ENCODE measurements at regions not wholly inside any gene's neighbourhood (a gene's known extent, or its start where the extent isn't known, plus 50 kb on each side); places are given as distances from the start of the nearest gene placed in this dataset.
"Not testable (repeated sequence)": the region's sequence is repeated elsewhere in the genome, so short reads cannot be mapped to it uniquely, and the experiment has no call there.

DNA sequence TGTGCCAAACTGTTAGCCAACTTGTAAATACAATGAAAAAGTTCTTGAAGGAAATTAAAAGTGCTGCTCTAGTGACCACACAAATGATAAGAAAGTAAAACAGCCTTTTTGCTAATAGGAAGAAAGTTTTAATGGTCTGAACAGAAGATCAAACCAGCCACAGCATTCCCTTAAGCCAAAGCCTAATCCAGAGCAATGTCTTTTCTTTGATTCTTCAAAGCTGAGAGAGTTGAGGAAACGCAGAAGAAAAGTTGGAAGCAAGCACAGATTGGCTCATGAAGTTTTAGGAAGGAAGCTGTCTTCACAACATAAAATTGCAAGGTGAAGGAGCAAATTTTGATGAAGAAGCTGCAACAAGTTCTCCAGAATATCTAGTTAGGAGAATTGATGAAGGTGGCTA is 213.8 kb downstream of the ATXN7L3B start:
- no peak overlapping the region for H3K27ac ChIP-seq
- H3K4me3 ChIP-seq: no peak overlapping the region
- TF ChIP-seq, protein P1, sequence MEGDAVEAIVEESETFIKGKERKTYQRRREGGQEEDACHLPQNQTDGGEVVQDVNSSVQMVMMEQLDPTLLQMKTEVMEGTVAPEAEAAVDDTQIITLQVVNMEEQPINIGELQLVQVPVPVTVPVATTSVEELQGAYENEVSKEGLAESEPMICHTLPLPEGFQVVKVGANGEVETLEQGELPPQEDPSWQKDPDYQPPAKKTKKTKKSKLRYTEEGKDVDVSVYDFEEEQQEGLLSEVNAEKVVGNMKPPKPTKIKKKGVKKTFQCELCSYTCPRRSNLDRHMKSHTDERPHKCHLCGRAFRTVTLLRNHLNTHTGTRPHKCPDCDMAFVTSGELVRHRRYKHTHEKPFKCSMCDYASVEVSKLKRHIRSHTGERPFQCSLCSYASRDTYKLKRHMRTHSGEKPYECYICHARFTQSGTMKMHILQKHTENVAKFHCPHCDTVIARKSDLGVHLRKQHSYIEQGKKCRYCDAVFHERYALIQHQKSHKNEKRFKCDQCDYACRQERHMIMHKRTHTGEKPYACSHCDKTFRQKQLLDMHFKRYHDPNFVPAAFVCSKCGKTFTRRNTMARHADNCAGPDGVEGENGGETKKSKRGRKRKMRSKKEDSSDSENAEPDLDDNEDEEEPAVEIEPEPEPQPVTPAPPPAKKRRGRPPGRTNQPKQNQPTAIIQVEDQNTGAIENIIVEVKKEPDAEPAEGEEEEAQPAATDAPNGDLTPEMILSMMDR (IDR thresholded peaks at IDR 0.05): no peak
- no peak for DNase-seq (ENCODE audit: low spot score)

DNA sequence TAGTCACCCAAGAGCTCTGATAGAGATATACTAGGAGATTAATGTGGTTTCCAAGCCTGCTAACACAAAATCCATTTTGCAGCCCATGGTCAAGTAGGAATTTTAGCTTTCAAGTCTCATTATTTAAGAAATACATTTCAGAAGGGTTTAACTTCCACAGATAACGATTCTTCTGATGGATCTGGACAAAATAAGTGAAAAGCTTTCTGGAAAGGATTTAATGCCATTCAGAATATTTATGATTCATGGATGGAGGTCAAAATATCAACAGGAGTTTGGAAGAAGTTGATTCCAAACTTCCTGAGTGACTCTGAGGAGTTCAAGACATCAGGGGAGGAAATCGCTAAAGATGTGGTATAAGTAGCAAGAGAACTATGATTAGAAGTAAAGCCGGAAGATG is 214.6 kb downstream of the ATXN7L3B start:
- Histone ChIP-seq H3K27ac (no peak overlapping the region), H3K4me3 (no peak overlapping the region)
- TF ChIP-seq, protein P1 (IDR thresholded peaks at IDR 0.05): no peak
- DNase-seq (ENCODE audit: low spot score): no peak

DNA sequence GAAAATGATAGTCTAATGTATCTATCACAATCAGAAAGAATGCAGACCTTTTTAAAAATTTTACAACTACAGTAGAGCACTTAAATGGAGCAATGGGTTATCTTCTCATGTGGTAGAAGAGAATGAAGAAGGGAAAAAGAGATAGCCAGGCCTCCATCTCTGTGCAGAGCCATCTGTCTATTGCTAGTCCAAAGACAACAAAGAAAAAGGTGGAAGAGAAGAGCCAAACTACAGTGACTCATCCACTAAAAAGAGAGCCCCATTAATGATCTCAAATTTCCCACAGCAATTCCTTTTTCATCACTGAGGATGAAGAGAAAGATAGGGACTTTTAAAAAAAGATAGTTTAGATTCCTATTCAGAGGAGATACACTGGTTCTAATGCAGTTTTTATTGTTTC is 232.9 kb downstream of the ATXN7L3B start:
- Histone ChIP-seq H3K4me3 (no peak overlapping the region), H3K27ac (no peak overlapping the region)
- TF ChIP-seq, protein P1 (IDR thresholded peaks at IDR 0.05): no peak
- no peak for DNase-seq (ENCODE audit: low spot score)

DNA sequence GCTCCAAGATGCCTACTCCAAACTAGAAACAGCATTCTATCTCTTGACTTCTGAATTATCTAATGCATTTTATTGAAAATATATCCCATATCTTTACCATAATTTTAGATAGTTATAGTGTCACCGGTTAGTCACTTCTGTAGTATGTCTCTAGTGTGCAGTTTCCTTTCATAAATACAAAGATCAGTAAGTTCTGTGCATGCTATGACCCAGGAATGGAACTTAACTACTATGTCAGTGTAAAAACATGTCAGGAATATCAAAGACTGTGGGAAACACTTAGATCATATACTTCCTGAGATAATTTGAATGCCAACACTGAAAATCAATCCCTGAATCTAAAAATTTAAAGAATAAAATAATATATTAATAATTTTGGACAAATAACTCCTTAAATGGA is 237.6 kb downstream of the ATXN7L3B start:
- no peak overlapping the region for H3K27ac ChIP-seq
- H3K4me3 ChIP-seq: no peak overlapping the region
- TF ChIP-seq, protein P1 (IDR thresholded peaks at IDR 0.05): no peak
- no peak for DNase-seq (ENCODE audit: low spot score)

DNA sequence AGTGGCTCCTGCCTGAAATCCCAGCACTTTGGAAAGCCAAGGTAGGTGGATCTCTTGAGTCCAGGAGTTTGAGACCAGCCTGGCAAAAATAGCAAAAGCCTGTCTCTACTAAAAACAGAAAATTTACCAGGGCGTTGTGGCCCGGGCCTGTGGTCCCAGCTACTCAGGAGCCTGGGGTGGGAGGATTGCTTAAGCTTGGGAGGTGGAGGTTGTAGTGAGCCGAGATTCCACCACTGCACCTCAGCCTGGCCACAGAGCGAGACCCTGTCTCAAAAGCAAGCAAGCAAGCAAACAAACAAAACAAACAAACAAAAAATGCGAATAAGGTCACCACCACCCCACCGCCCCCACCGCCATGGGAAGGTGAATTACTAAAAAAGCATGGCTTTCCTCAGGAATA is 238.7 kb downstream of the ATXN7L3B start:
- Histone ChIP-seq H3K27ac (no peak overlapping the region), H3K4me3 (no peak overlapping the region)
- TF ChIP-seq, protein P1 (IDR thresholded peaks at IDR 0.05): no peak
- DNase-seq (ENCODE audit: low spot score): no peak

DNA sequence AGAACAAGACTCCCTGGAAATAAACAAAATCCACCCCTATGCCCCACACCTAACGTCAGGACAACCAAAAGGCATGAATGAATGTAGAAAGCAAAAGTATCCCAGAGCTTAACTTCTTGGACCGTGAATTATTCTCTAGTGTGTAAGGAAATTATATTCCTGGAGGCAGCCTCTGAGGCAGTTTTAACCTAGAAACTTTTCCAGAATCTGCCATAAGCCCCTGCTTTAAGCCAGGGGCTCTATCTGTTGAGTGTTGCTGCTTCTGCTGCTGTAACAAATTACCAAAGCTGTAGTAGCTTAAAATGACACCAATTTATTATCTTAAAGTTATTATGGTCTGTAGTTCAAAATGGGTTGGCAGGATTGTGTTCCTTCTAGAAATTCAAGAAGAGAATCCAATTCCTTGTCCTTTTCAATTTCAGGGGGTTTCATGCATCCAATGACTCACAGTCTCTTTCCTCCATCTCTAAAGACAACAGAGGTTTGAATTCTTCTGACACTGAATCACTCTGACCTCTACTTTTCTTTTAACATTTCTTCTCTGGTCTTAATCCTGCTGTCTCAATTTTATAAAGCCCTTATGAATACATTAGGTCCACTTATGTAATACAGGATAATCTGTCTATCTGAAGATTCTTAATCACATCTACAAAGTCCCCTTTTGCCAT is 242.7 kb downstream of the ATXN7L3B start:
- no peak for DNase-seq (ENCODE audit: low spot score)
- H3K4me3 ChIP-seq: no peak overlapping the region
- no peak overlapping the region for H3K27ac ChIP-seq
- TF ChIP-seq, protein P1 (IDR thresholded peaks at IDR 0.05): no peak

DNA sequence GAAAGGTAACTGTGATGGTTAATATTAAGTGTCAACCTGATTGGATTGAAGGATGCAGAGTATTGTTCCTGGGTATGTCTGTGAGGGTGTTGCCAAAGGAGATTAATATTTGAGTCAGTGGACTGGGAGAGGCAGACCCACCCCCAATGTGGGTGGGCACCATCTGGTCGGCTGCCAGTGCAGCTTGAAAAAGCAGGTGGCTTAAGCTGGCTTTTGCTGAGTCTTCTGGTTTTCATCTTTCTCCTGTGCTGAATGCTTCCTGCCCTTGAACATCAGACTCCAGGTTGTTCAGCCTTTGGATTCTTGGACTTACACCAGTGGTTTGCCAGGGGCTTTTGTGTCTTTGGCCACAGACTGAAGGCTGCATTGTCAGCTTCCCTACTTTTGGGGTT is 243.2 kb downstream of the ATXN7L3B start:
- not testable (repeated sequence) for H3K27ac ChIP-seq; DNase-seq (ENCODE audit: low spot score); H3K4me3 ChIP-seq

All from coronary artery (tissue), 2 donors.